ENCODE measurements at regions not wholly inside any gene's neighbourhood (a gene's known extent, or its start where the extent isn't known, plus 50 kb on each side); places are given as distances from the start of the nearest gene placed in this dataset.
"Not testable (repeated sequence)": the region's sequence is repeated elsewhere in the genome, so short reads cannot be mapped to it uniquely, and the experiment has no call there.

GRCh38 chr9:126157826-126158587, 168.6 kb upstream of the MVB12B start:
- H3K4me3 ChIP-seq (ENCODE audit: low read length), result no peak overlapping the region
- no peak for DNase-seq (ENCODE audit: low read depth, low spot score)

GRCh38 chr9:126158588-126159429, 167.8 kb upstream of the MVB12B start:
- no peak overlapping the region for H3K4me3 ChIP-seq (ENCODE audit: low read length)
- no peak for DNase-seq (ENCODE audit: low read depth, low spot score)

- DNase-seq (ENCODE audit: low read depth, low spot score), result no peak
- H3K4me3 ChIP-seq (ENCODE audit: low read length), result no peak overlapping the region
These were observed 167.1 kb upstream of the MVB12B start for GRCh38 chr9:126159430-126160060.

- DNase-seq (ENCODE audit: low read depth, low spot score), result no peak
These were observed 166.4 kb upstream of the MVB12B start for GRCh38 chr9:126160067-126160853.

GRCh38 chr9:126160854-126161329, 165.7 kb upstream of the MVB12B start:
- no peak overlapping the region for H3K4me3 ChIP-seq (ENCODE audit: low read length)
- no peak for DNase-seq (ENCODE audit: low read depth, low spot score)

More at GRCh38 chr9:126160067-126160853, 166.4 kb upstream of the MVB12B start:
- H3K4me3 ChIP-seq (ENCODE audit: low read length), result no peak overlapping the region

- no peak overlapping the region for H3K4me3 ChIP-seq (ENCODE audit: low read length)
- no peak for DNase-seq (ENCODE audit: low read depth, low spot score)
These were observed 163.8 kb upstream of the MVB12B start for GRCh38 chr9:126162611-126163381.

GRCh38 chr9:126164796-126165525, 161.7 kb upstream of the MVB12B start:
- no peak for DNase-seq (ENCODE audit: low read depth, low spot score)

GRCh38 chr9:126165755-126166154, 160.9 kb upstream of the MVB12B start:
- no peak for DNase-seq (ENCODE audit: low read depth, low spot score)
- H3K4me3 ChIP-seq (ENCODE audit: low read length), result no peak overlapping the region

More at GRCh38 chr9:126164796-126165525, 161.7 kb upstream of the MVB12B start:
- H3K4me3 ChIP-seq (ENCODE audit: low read length), result no peak overlapping the region

GRCh38 chr9:126166291-126166690, 160.3 kb upstream of the MVB12B start:
- no peak for DNase-seq (ENCODE audit: low read depth, low spot score)
- no peak overlapping the region for H3K4me3 ChIP-seq (ENCODE audit: low read length)

GRCh38 chr9:126166866-126167265, 159.8 kb upstream of the MVB12B start:
- no peak overlapping the region for H3K4me3 ChIP-seq (ENCODE audit: low read length)
- no peak for DNase-seq (ENCODE audit: low read depth, low spot score)

- H3K4me3 ChIP-seq (ENCODE audit: low read length), result no peak overlapping the region
- no peak for DNase-seq (ENCODE audit: low read depth, low spot score)
These were observed 156.9 kb upstream of the MVB12B start for GRCh38 chr9:126169736-126170135.

- no peak for DNase-seq (ENCODE audit: low read depth, low spot score)
- no peak overlapping the region for H3K4me3 ChIP-seq (ENCODE audit: low read length)
These were observed 156.3 kb upstream of the MVB12B start for GRCh38 chr9:126170286-126170823.

GRCh38 chr9:126171641-126172040, 155.0 kb upstream of the MVB12B start:
- H3K4me3 ChIP-seq (ENCODE audit: low read length), result no peak overlapping the region
- no peak for DNase-seq (ENCODE audit: low read depth, low spot score)

- H3K4me3 ChIP-seq (ENCODE audit: low read length), result no peak overlapping the region
- DNase-seq (ENCODE audit: low read depth, low spot score), result no peak
These were observed 153.2 kb upstream of the MVB12B start for GRCh38 chr9:126173401-126173800.

- DNase-seq (ENCODE audit: low read depth, low spot score), result no peak
- no peak overlapping the region for H3K4me3 ChIP-seq (ENCODE audit: low read length)
These were observed 152.7 kb upstream of the MVB12B start for GRCh38 chr9:126173929-126174328.

GRCh38 chr9:126183266-126183665, 143.4 kb upstream of the MVB12B start:
- no peak overlapping the region for H3K4me3 ChIP-seq (ENCODE audit: low read length)
- no peak for DNase-seq (ENCODE audit: low read depth, low spot score)

GRCh38 chr9:126190994-126191393, 135.6 kb upstream of the MVB12B start:
- DNase-seq (ENCODE audit: low read depth, low spot score); H3K4me3 ChIP-seq (ENCODE audit: low read length): not testable (repeated sequence)

Measured in Jurkat, Clone E6-1 (cell line).